HEK293 (cell line): ENCODE measurements at regions not wholly inside any gene's neighbourhood (a gene's known extent, or its start where the extent isn't known, plus 50 kb on each side); places are given as distances from the start of the nearest gene placed in this dataset.

ENCODE experiments used
- CTCF ChIA-PET: fragments of 350-600 bp; formaldehyde crosslinking; extraction: SDS; loops from one replicate; lab custom pipeline; 2021; ENCODE audit warnings: antibody characterized with exemption; lab: Yijun Ruan, JAX
- POLR2A ChIA-PET: fragments of 300-600 bp; formaldehyde crosslinking; extraction: SDS; loops from one replicate; lab custom pipeline; 2020; ENCODE audit warnings: antibody characterized with exemption, inconsistent platforms; lab: Yijun Ruan, JAX
- H3K27ac ChIP-seq: fragments of 200-500 bp; sonication (Bioruptor generic); 2 replicates; pipeline ENCODE4 v1.5.1; 2014; ENCODE audit warnings: low read depth, low read length, control low read depth, inconsistent platforms; ENCODE audit errors: extremely low read depth
- H3K36me3 ChIP-seq, 2 experiments: fragments of 200-500 bp in 1 of 2; sonication (Bioruptor generic) in 1 of 2; 1 replicate in 1 of 2; 2 replicates in 1 of 2; pipeline ENCODE4 v1.5.1; 2014 to 2017; ENCODE audit warnings: inconsistent platforms in 2 of 2, low read length in 2 of 2; ENCODE audit not compliant: control insufficient read depth in 2 of 2, insufficient read depth in 1 of 2
- H3K4me1 ChIP-seq: fragments of 200-500 bp; sonication (Bioruptor generic); 2 replicates; pipeline ENCODE4 v1.5.1; 2014; ENCODE audit warnings: mild to moderate bottlenecking, low read length, inconsistent platforms; ENCODE audit not compliant: control insufficient read depth, insufficient read depth
- H3K4me3 ChIP-seq: 2 replicates; pipeline ENCODE4 v1.5.1; 2011; ENCODE audit warnings: low read depth, mild to moderate bottlenecking, control low read depth, low read length, moderate library complexity
- H3K9me3 ChIP-seq: fragments of 200-500 bp; sonication (Bioruptor generic); 2 replicates; pipeline ENCODE4 v1.5.1; 2014; ENCODE audit warnings: low read depth, low read length, inconsistent platforms; ENCODE audit not compliant: control insufficient read depth, insufficient read depth
- BCL11A ChIP-seq: fragments of 450-650 bp; formaldehyde crosslinking; IDR thresholded peaks from 2 replicates; pipeline ENCODE4 v1.5.1; 2016; ENCODE audit warnings: low read depth, missing biosample characterization, missing genetic modification characterization
- GFI1B ChIP-seq: fragments of 450-650 bp; formaldehyde crosslinking; IDR thresholded peaks from 2 replicates; pipeline ENCODE4 v1.5.1; 2016; ENCODE audit warnings: missing biosample characterization, missing genetic modification characterization
- HIC1 ChIP-seq: fragments of 450-650 bp; formaldehyde crosslinking; IDR thresholded peaks from 2 replicates; pipeline ENCODE4 v1.5.1; 2016; ENCODE audit warnings: missing biosample characterization, missing genetic modification characterization
- SP7 ChIP-seq: fragments of 450-650 bp; formaldehyde crosslinking; IDR thresholded peaks from 2 replicates; pipeline ENCODE4 v1.5.1; 2016; ENCODE audit warnings: missing biosample characterization, missing genetic modification characterization
- TSHZ1 ChIP-seq: fragments of 450-650 bp; formaldehyde crosslinking; IDR thresholded peaks from 2 replicates; pipeline ENCODE4 v1.5.1; 2016; ENCODE audit warnings: missing biosample characterization, missing genetic modification characterization, borderline replicate concordance
- ZNF16 ChIP-seq: fragments of 450-650 bp; formaldehyde crosslinking; IDR thresholded peaks from 2 replicates; pipeline ENCODE4 v1.5.1; 2016; ENCODE audit warnings: low read depth, missing biosample characterization, missing genetic modification characterization
- ZNF311 ChIP-seq: fragments of 450-650 bp; formaldehyde crosslinking; IDR thresholded peaks from 2 replicates; pipeline ENCODE4 v1.5.1; 2017; ENCODE audit warnings: missing biosample characterization, missing genetic modification characterization, borderline replicate concordance
- ZNF398 ChIP-seq: fragments of 450-650 bp; formaldehyde crosslinking; IDR thresholded peaks from 2 replicates; pipeline ENCODE4 v1.5.1; 2017; ENCODE audit warnings: missing biosample characterization, missing genetic modification characterization
- ZNF48 ChIP-seq: fragments of 450-650 bp; formaldehyde crosslinking; IDR thresholded peaks from 2 replicates; pipeline ENCODE4 v1.5.1; 2016; ENCODE audit warnings: missing biosample characterization, missing genetic modification characterization
- ZNF561 ChIP-seq: fragments of 450-650 bp; IDR thresholded peaks from 2 replicates; pipeline ENCODE4 v1.5.1; 2018; ENCODE audit warnings: missing biosample characterization, missing genetic modification characterization, borderline replicate concordance
- ZNF626 ChIP-seq: fragments of 450-650 bp; sonication (Bioruptor Pico); formaldehyde crosslinking; IDR thresholded peaks from 2 replicates; pipeline ENCODE4 v1.5.1; 2018; ENCODE audit warnings: missing biosample characterization, missing genetic modification characterization, inconsistent platforms
- ZNF654 ChIP-seq: fragments of 450-650 bp; formaldehyde crosslinking; IDR thresholded peaks from 2 replicates; pipeline ENCODE4 v1.5.1; 2016; ENCODE audit warnings: low read depth, missing biosample characterization, missing genetic modification characterization
- ZSCAN23 ChIP-seq: fragments of 450-650 bp; formaldehyde crosslinking; IDR thresholded peaks from 2 replicates; pipeline ENCODE4 v1.5.1; 2016; ENCODE audit warnings: missing biosample characterization, missing genetic modification characterization
- ZXDB ChIP-seq: fragments of 450-650 bp; formaldehyde crosslinking; IDR thresholded peaks from 2 replicates; pipeline ENCODE4 v1.5.1; 2016; ENCODE audit warnings: missing biosample characterization, missing genetic modification characterization

- no peaks in the 10 kb centered on the region for H3K36me3 ChIP-seq
- no peak overlapping the region for H3K4me3 ChIP-seq
- TF ChIP-seq ZXDB (tag by site-specific recombination) (no peak), HIC1 (tag by site-specific recombination) (no peak), TSHZ1 (no peak), ZNF626 (no peak), ZNF561 (tag by site-specific recombination) (no peak), ZNF48 (tag by site-specific recombination) (no peak), ZNF398 (tag by site-specific recombination) (no peak), ZNF16 (tag by site-specific recombination) (no peak)
- H3K4me1 ChIP-seq = no peaks in the 10 kb centered on the region
- CTCF ChIA-PET = no interaction called here
- no peak overlapping the region for H3K27ac ChIP-seq
- H3K9me3 ChIP-seq = no peaks in the 10 kb centered on the region
- POLR2A ChIA-PET = no interaction called here
Measured at GRCh38 chr16:64715624-64716023, 406.2 kb downstream of the CDH11 start.

GRCh38 chr16:64712026-64712425 is 409.8 kb downstream of the CDH11 start:
- CTCF ChIA-PET = interaction anchor here (0.8 kb wide), 1 partner anchor 221 kb away, joined by 3 read pairs; no protein-coding TSS in a partner anchor
- no peaks in the 10 kb centered on the region for H3K9me3 ChIP-seq
- H3K27ac ChIP-seq = no peak overlapping the region
- H3K4me1 ChIP-seq = no peaks in the 10 kb centered on the region
- no peaks in the 10 kb centered on the region for H3K36me3 ChIP-seq
- POLR2A ChIA-PET = no interaction called here
- no peak for TF ChIP-seq BCL11A (tag by site-specific recombination)
- TF ChIP-seq GFI1B (tag by site-specific recombination) = no peak
- no peak for TF ChIP-seq SP7 (tag by site-specific recombination)
- no peak for TF ChIP-seq ZNF626
- no peak overlapping the region for H3K4me3 ChIP-seq

GRCh38 chr16:64711596-64711995 is 410.3 kb downstream of the CDH11 start:
- no peaks in the 10 kb centered on the region for H3K36me3 ChIP-seq
- no peak overlapping the region for H3K27ac ChIP-seq
- H3K4me1 ChIP-seq = no peaks in the 10 kb centered on the region
- ChIA-PET CTCF (interaction anchor here (0.8 kb wide), 1 partner anchor 221 kb away, joined by 3 read pairs; no protein-coding TSS in a partner anchor), POLR2A (no interaction called here)
- TF ChIP-seq ZNF311 (tag by site-specific recombination) (no peak), ZNF654 (tag by site-specific recombination) (no peak), ZSCAN23 (tag by site-specific recombination) (no peak)
- no peak overlapping the region for H3K4me3 ChIP-seq
- no peaks in the 10 kb centered on the region for H3K9me3 ChIP-seq
